OCI-LY3 (cell line): ENCODE measurements at regions not wholly inside any gene's neighbourhood (a gene's known extent, or its start where the extent isn't known, plus 50 kb on each side); places are given as distances from the start of the nearest gene placed in this dataset.

Source experiments
- H2AFZ ChIP-seq: fragments of 200-600, 300-600 bp; shearing (Covaris generic); 2 replicates; pipeline ENCODE4 v1.6.0; 2014; ENCODE audit warnings: antibody characterized with exemption, low read depth, low read length
- H3K27ac ChIP-seq: fragments of 200-600, 300-600 bp; sonication (generic); 2 replicates; pipeline ENCODE4 v1.5.1; 2014; ENCODE audit warnings: mild to moderate bottlenecking, low read length, moderate library complexity, mixed read lengths
- H3K27me3 ChIP-seq: fragments of 200-600, 300-600 bp; sonication (generic); 2 replicates; pipeline ENCODE4 v1.6.1; 2014; ENCODE audit warnings: low read depth, low read length, mixed read lengths
- H3K36me3 ChIP-seq: fragments of 200-600, 300-600 bp; sonication (generic); replicated peaks from 2 replicates; pipeline ENCODE3; 2014; ENCODE audit warnings: low read depth, low read length, mixed read lengths
- H3K4me1 ChIP-seq: fragments of 300-600, 200-600 bp; sonication (generic); 2 replicates; pipeline ENCODE4 v1.6.1; 2014; ENCODE audit warnings: low read length, mixed read lengths
- H3K4me2 ChIP-seq: fragments of 200-600, 300-600 bp; sonication (generic); 2 replicates; pipeline ENCODE4 v1.6.1; 2014; ENCODE audit warnings: low read length, mixed read lengths
- H3K4me3 ChIP-seq: fragments of 300-600, 200-600 bp; sonication (generic); 2 replicates; pipeline ENCODE4 v1.5.1; 2014; ENCODE audit warnings: antibody characterized with exemption, mild to moderate bottlenecking, low read length, moderate library complexity
- H3K79me2 ChIP-seq: fragments of 300-600, 200-600 bp; shearing (Covaris generic); 2 replicates; pipeline ENCODE4 v1.6.1; 2014; ENCODE audit warnings: mild to moderate bottlenecking, low read length, mixed read lengths
- H3K9ac ChIP-seq: fragments of 300-600, 200-600 bp; shearing (Covaris generic); 2 replicates; pipeline ENCODE4 v1.6.0; 2014; ENCODE audit warnings: mild to moderate bottlenecking, low read length, moderate library complexity
- H3K9me3 ChIP-seq: fragments of 200-600, 300-600 bp; shearing (Covaris generic); 2 replicates; pipeline ENCODE4 v1.6.1; 2014; ENCODE audit warnings: low read length, mixed read lengths; ENCODE audit not compliant: insufficient read depth
- H4K20me1 ChIP-seq: fragments of 200-600, 300-600 bp; sonication (generic); 2 replicates; pipeline ENCODE4 v1.6.1; 2016; ENCODE audit warnings: low read length, mixed read lengths; ENCODE audit not compliant: insufficient read depth
- CTCF ChIP-seq: fragments of 200-600, 300-600 bp; sonication (generic); IDR thresholded peaks from 2 replicates; pipeline ENCODE4 v1.5.1; 2014; ENCODE audit warnings: antibody characterized with exemption, low read length, low read depth
- EZH2phosphoT487 ChIP-seq: fragments of 200-600 bp; shearing (Covaris generic); IDR thresholded peaks from 2 replicates; pipeline ENCODE4 v1.6.1; 2018; ENCODE audit warnings: antibody characterized with exemption, mixed run types, low read depth

GRCh38 chr11:122463530-122463929, 192.0 kb upstream of the UBASH3B start:
- H2AFZ ChIP-seq, result no peak overlapping the region
- no peaks in the 10 kb centered on the region for H4K20me1 ChIP-seq
- no peak for TF ChIP-seq CTCF
- TF ChIP-seq EZH2phosphoT487, result no peak
- H3K27me3 ChIP-seq, result no peaks in the 10 kb centered on the region
- H3K9ac ChIP-seq, result no peak overlapping the region
- no peak overlapping the region for H3K27ac ChIP-seq
- 0 out of 2 replicates have a peak, but pooled peaks cover 7% of the 10 kb centered on the region for H3K9me3 ChIP-seq
- H3K4me2 ChIP-seq, result no peak overlapping the region
- peaks cover 2% of the 10 kb centered on the region for H3K36me3 ChIP-seq
- no peak overlapping the region for H3K4me3 ChIP-seq
- H3K79me2 ChIP-seq, result no peaks in the 10 kb centered on the region
- no peaks in the 10 kb centered on the region for H3K4me1 ChIP-seq

- Histone ChIP-seq H3K9me3 (0 out of 2 replicates have a peak, but pooled peaks cover 7% of the 10 kb centered on the region), H4K20me1 (no peaks in the 10 kb centered on the region), H2AFZ (no peak overlapping the region), H3K4me3 (no peak overlapping the region), H3K4me2 (no peak overlapping the region), H3K4me1 (no peaks in the 10 kb centered on the region), H3K79me2 (no peaks in the 10 kb centered on the region), H3K9ac (no peak overlapping the region), H3K27ac (no peak overlapping the region), H3K27me3 (no peaks in the 10 kb centered on the region), H3K36me3 (peaks cover 4% of the 10 kb centered on the region)
- no peak for TF ChIP-seq CTCF
- no peak for TF ChIP-seq EZH2phosphoT487
Measured at GRCh38 chr11:122459064-122459463, 196.5 kb upstream of the UBASH3B start.

- Histone ChIP-seq H3K9ac (no peak overlapping the region), H3K9me3 (no peaks in the 10 kb centered on the region), H3K36me3 (peaks cover 2% of the 10 kb centered on the region), H2AFZ (no peak overlapping the region), H3K27me3 (no peaks in the 10 kb centered on the region), H3K79me2 (no peaks in the 10 kb centered on the region), H3K4me1 (no peaks in the 10 kb centered on the region), H4K20me1 (no peaks in the 10 kb centered on the region), H3K4me2 (no peak overlapping the region), H3K4me3 (no peak overlapping the region), H3K27ac (no peak overlapping the region)
- TF ChIP-seq CTCF, result no peak
- TF ChIP-seq EZH2phosphoT487, result no peak
Measured at GRCh38 chr11:122453586-122453985, 201.9 kb upstream of the UBASH3B start.

GRCh38 chr11:122451911-122452310, 203.6 kb upstream of the UBASH3B start:
- no peaks in the 10 kb centered on the region for H3K9me3 ChIP-seq
- TF ChIP-seq CTCF (no peak), EZH2phosphoT487 (no peak)
- no peak overlapping the region for H3K9ac ChIP-seq
- no peaks in the 10 kb centered on the region for H3K36me3 ChIP-seq
- H3K4me1 ChIP-seq, result no peaks in the 10 kb centered on the region
- H3K4me2 ChIP-seq, result no peak overlapping the region
- H3K4me3 ChIP-seq, result no peak overlapping the region
- H3K27ac ChIP-seq, result no peak overlapping the region
- no peaks in the 10 kb centered on the region for H4K20me1 ChIP-seq
- H3K79me2 ChIP-seq, result no peaks in the 10 kb centered on the region
- no peaks in the 10 kb centered on the region for H3K27me3 ChIP-seq
- H2AFZ ChIP-seq, result no peak overlapping the region
